ENCODE measurements at regions not wholly inside any gene's neighbourhood (a gene's known extent, or its start where the extent isn't known, plus 50 kb on each side); places are given as distances from the start of the nearest gene placed in this dataset.

GRCh38 chr9:108207561-108208165 is 648.1 kb downstream of the ACTL7B start:
- H3K27me3 ChIP-seq (ENCODE audit: low read depth): no peaks in the 10 kb centered on the region
- H3K9me3 ChIP-seq: peaks cover 9% of the 10 kb centered on the region
- no peak for TF ChIP-seq CTCF (IDR thresholded peaks at IDR 0.05)
- H3K36me3 ChIP-seq: no peaks in the 10 kb centered on the region
- no peak overlapping the region for H3K27ac ChIP-seq
- ATAC-seq (no peak), DNase-seq (no peak)
- no peaks in the 10 kb centered on the region for H3K4me1 ChIP-seq
- intact Hi-C loops (cut with DNase I): no loop called here
- H3K4me3 ChIP-seq: no peak overlapping the region

- Histone ChIP-seq H3K9me3 (peaks cover 21% of the 10 kb centered on the region), H3K27me3 (ENCODE audit: low read depth) (no peaks in the 10 kb centered on the region), H3K27ac (no peak overlapping the region), H3K4me1 (no peaks in the 10 kb centered on the region), H3K36me3 (no peaks in the 10 kb centered on the region), H3K4me3 (no peak overlapping the region)
- TF ChIP-seq CTCF (IDR thresholded peaks at IDR 0.05): no peak
- no peak for ATAC-seq
- intact Hi-C loops (cut with DNase I): no loop called here
- no peak for DNase-seq
These were observed 650.5 kb downstream of the ACTL7B start for GRCh38 chr9:108205276-108205675.

DNA sequence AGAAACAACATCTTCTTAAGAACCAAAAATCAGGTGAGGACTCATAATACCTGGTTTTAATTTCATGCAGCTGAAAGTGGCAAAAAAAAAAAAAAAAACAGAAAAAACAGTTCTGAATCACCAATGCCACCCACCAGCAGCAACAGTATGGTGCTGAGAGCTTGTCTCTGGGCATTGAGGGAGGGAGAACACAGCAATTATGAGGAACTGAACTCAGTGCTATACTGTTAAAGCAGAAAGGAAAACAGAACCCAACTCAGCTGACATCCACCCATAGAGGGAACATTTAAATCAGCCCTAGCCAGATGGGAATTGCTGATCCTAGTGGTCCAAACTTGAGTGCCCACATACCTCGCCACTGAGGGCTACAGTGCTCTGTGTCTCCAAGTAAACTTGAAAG is 657.9 kb downstream of the ACTL7B start:
- no peak for TF ChIP-seq CTCF (IDR thresholded peaks at IDR 0.05)
- DNase-seq: no peak
- Histone ChIP-seq H3K4me3 (no peak overlapping the region), H3K4me1 (no peaks in the 10 kb centered on the region), H3K27me3 (ENCODE audit: low read depth) (no peaks in the 10 kb centered on the region), H3K27ac (no peak overlapping the region), H3K9me3 (peaks cover 15% of the 10 kb centered on the region), H3K36me3 (no peaks in the 10 kb centered on the region)
- intact Hi-C loops (cut with DNase I): no loop called here
- no peak for ATAC-seq

- Histone ChIP-seq H3K4me3 (no peak overlapping the region), H3K27me3 (ENCODE audit: low read depth) (no peaks in the 10 kb centered on the region), H3K27ac (no peak overlapping the region), H3K36me3 (no peaks in the 10 kb centered on the region), H3K4me1 (no peaks in the 10 kb centered on the region), H3K9me3 (peaks cover 15% of the 10 kb centered on the region)
- DNase-seq (no peak), ATAC-seq (no peak)
- intact Hi-C loops (cut with DNase I): no loop called here
- no peak for TF ChIP-seq CTCF (IDR thresholded peaks at IDR 0.05)
These were observed 658.8 kb downstream of the ACTL7B start for GRCh38 chr9:108197008-108197365.

DNA sequence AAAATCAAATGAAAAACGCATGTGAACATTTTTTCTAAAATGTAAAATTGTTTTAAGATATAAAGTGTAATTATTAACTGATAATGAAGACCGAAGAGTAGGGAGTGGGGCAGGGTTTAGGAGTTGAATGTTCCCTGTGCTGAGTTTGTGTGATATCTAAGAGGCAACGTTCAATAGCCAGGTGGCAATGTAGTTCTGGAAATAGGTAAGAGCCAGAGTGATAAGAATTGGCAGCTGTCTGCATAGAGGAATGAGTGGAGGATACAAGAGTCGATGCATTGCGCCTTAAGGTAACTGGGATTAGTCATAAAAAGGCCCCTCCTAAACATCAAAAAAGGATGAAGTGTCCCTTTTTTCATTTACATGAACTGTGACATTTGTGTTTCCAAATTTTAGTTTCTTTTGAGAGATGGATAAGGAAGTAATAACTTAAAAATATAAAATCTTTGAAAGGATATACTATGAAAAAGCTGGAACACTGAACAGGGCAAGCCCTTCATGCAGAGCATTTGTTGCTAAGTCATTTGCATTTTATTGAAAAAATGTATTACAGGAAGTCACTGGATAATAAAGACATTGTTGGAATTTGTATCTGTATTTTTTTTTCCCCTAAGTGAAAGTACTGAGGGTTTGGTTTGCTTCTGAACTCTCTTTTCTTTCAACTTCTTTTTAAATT is 659.3 kb downstream of the ACTL7B start:
- Histone ChIP-seq H3K27me3 (ENCODE audit: low read depth) (no peaks in the 10 kb centered on the region), H3K4me3 (no peak overlapping the region), H3K4me1 (no peaks in the 10 kb centered on the region), H3K9me3 (peaks cover 11% of the 10 kb centered on the region), H3K36me3 (no peaks in the 10 kb centered on the region), H3K27ac (no peak overlapping the region)
- no peak for DNase-seq
- TF ChIP-seq CTCF (IDR thresholded peaks at IDR 0.05): no peak
- intact Hi-C loops (cut with DNase I): no loop called here
- ATAC-seq: no peak

Measured in lower lobe of right lung (tissue), 2 donors.